Adrenal gland (tissue), 9 donors: ENCODE measurements at regions not wholly inside any gene's neighbourhood (a gene's known extent, or its start where the extent isn't known, plus 50 kb on each side); places are given as distances from the start of the nearest gene placed in this dataset.

Experiments
- DNase-seq, 7 donors: peaks; one replicate each; pipeline ENCODE4 v3.0.0-alpha.2; 2019 to 2020
- H3K27ac ChIP-seq, 5 donors: fragments of 200-600 bp; sonication (generic) in 4 of 5; 1 replicate in 3 of 5; 2 replicates in 2 of 5; pipeline versions ENCODE4 v1.5.1 to v1.8.0; 2016 to 2020; ENCODE audit warnings: mild to moderate bottlenecking in 1 of 5
- H3K27me3 ChIP-seq: fragments of 200-600 bp; 2 replicates; pipeline ENCODE4 v1.8.0; 2021
- H3K36me3 ChIP-seq, 2 donors: fragments of 200-600 bp; replicated peaks in 1 of 2; 1 replicate in 1 of 2; 2 replicates in 1 of 2; pipeline versions ENCODE4 v1.5.1 to v1.8.0; 2018 to 2022
- H3K4me1 ChIP-seq, 2 donors: fragments of 200-600 bp; replicated peaks in 1 of 2; 1 replicate in 1 of 2; 2 replicates in 1 of 2; pipeline versions ENCODE4 v1.5.1 to v1.8.0; 2018 to 2021
- H3K4me3 ChIP-seq, 4 donors: fragments of 200-600 bp; sonication (generic) in 3 of 4; one replicate each; pipeline ENCODE4 v1.5.1; 2016 to 2018
- H3K9me3 ChIP-seq, 3 donors: fragments of 200-600 bp; sonication (generic) in 1 of 3; replicated peaks in 1 of 3; 1 replicate in 2 of 3; 2 replicates in 1 of 3; pipeline versions ENCODE4 v1.5.1 to v1.8.0; 2016 to 2021
- POLR2A ChIP-seq, 2 donors: fragments of 450-650 bp; IDR thresholded peaks; one replicate each; pipeline ENCODE4 v1.6.1; 2017; ENCODE audit warnings: antibody characterized with exemption in 2 of 2, mild to moderate bottlenecking in 2 of 2, moderate library complexity in 1 of 2
- WGBS, 4 donors: extraction: QIAGEN DNeasy Blood & Tissue Kit in 2 of 4; methylation state at CpG; one replicate each; pipeline versions ENCODE4 v1.1.5 to v1.1.7; 2013 to 2017; 5-methylcytosine and 5-hydroxymethylcytosine counted together
- intact Hi-C, 2 donors: fragments of 100-400 bp; cut with DNase I; formaldehyde crosslinking; loops; one replicate each; pipeline versions ENCODE4 v1.14.1 to v1.15.0; 2022 to 2023
- TF ChIP-seq, protein P1 (sequence below), 6 experiments: fragments of 450-650 bp in 4 of 6; fragments of 200-600 bp in 2 of 6; sonication (generic) in 1 of 6; IDR thresholded peaks; 1 replicate in 5 of 6; 2 replicates in 1 of 6; pipeline versions ENCODE4 v1.5.1 to v1.8.0; 2016 to 2021; ENCODE audit warnings: antibody characterized with exemption in 6 of 6, mild to moderate bottlenecking in 2 of 6, moderate library complexity in 1 of 6
- donor health status: healthy with polysubstance abuse.
- donor health status: Bipolar disorder and iron deficiency.
- donor health status: DM: yes; HTN: yes; CAD: no.
- donor health status: DM: no; HTN: no; CAD: no.
- donor health status: DM: no; HTN: no; CAD: no.

DNA sequence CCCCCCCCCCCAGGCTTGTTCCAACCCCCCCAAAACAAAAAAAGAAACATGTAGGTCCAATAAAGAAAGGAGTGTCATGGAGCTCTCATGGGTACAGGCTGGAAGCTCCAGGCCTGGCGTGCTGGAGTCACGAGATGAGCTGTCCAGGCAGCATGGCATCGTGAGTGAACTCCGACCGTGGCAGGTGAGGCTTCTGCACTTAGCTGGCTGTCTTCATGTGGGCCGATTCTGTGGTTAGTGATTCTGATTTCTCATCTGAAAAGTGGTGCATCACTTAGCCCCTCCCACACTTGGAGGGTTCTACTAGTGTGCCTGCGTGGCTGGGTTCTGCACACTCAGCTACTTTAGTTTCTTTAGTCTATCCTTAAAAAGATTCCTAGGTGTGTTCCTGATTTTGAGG is 126.4 kb upstream of the MGAT5 start:
- no peak for TF ChIP-seq POLR2A (IDR thresholded peaks at IDR 0.05)
- TF ChIP-seq, protein P1, sequence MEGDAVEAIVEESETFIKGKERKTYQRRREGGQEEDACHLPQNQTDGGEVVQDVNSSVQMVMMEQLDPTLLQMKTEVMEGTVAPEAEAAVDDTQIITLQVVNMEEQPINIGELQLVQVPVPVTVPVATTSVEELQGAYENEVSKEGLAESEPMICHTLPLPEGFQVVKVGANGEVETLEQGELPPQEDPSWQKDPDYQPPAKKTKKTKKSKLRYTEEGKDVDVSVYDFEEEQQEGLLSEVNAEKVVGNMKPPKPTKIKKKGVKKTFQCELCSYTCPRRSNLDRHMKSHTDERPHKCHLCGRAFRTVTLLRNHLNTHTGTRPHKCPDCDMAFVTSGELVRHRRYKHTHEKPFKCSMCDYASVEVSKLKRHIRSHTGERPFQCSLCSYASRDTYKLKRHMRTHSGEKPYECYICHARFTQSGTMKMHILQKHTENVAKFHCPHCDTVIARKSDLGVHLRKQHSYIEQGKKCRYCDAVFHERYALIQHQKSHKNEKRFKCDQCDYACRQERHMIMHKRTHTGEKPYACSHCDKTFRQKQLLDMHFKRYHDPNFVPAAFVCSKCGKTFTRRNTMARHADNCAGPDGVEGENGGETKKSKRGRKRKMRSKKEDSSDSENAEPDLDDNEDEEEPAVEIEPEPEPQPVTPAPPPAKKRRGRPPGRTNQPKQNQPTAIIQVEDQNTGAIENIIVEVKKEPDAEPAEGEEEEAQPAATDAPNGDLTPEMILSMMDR (IDR thresholded peaks at IDR 0.05): no peak
- no peaks in the 10 kb centered on the region for H3K36me3 ChIP-seq

GRCh38 chr2:134128746-134129145 is 125.1 kb upstream of the MGAT5 start:
- no peak for TF ChIP-seq POLR2A (IDR thresholded peaks at IDR 0.05)
- TF ChIP-seq, protein P1 (IDR thresholded peaks at IDR 0.05): no peak
- intact Hi-C loops: loop anchor here in 1 of 2 donors (10.0 kb wide), 3 partner anchors 46 to 116 kb away; no protein-coding TSS in a partner anchor
- H3K27ac ChIP-seq: no peak overlapping the region
- H3K9me3 ChIP-seq: no peaks in the 10 kb centered on the region
- no peaks in the 10 kb centered on the region for H3K27me3 ChIP-seq
- no peak for DNase-seq
- no peaks in the 10 kb centered on the region for H3K36me3 ChIP-seq
- 80 to 89% (median 85%) methylated on average over 6 of the region's 6 CpGs for WGBS, 4 donors
- H3K4me3 ChIP-seq: no peak overlapping the region
- H3K4me1 ChIP-seq: peaks cover 0 to 30% of the 10 kb centered on the region in 2 donors

More for the DNA sequence above, 126.4 kb upstream of the MGAT5 start:
- no peaks in the 10 kb centered on the region for H3K9me3 ChIP-seq
- peaks cover 0 to 28% of the 10 kb centered on the region in 2 donors for H3K4me1 ChIP-seq
- WGBS, 4 donors: 83 to 91% (median 85%) methylated on average over 7 of the region's 7 CpGs
- intact Hi-C loops: loop anchor here in 1 of 2 donors (10.0 kb wide), 3 partner anchors 47 to 117 kb away; no protein-coding TSS in a partner anchor
- no peak overlapping the region for H3K27ac ChIP-seq
- no peaks in the 10 kb centered on the region for H3K27me3 ChIP-seq
- DNase-seq: no peak
- no peak overlapping the region for H3K4me3 ChIP-seq

GRCh38 chr2:134129900-134130537 is 123.9 kb upstream of the MGAT5 start:
- no peak overlapping the region for H3K4me3 ChIP-seq
- WGBS, 4 donors: 95 to 98% (median 96%) methylated on average over 8 to 42 of the region's 42 CpGs
- peaks cover 0 to 20% of the 10 kb centered on the region in 2 donors for H3K4me1 ChIP-seq
- H3K27me3 ChIP-seq: no peaks in the 10 kb centered on the region
- H3K27ac ChIP-seq: no peak overlapping the region
- H3K9me3 ChIP-seq: no peaks in the 10 kb centered on the region
- intact Hi-C loops: loop anchor here in 1 of 2 donors (10.0 kb wide), 3 partner anchors 45 to 115 kb away; no protein-coding TSS in a partner anchor
- DNase-seq: no peak
- H3K36me3 ChIP-seq: no peaks in the 10 kb centered on the region
- TF ChIP-seq POLR2A (IDR thresholded peaks at IDR 0.05): no peak
- TF ChIP-seq, protein P1 (IDR thresholded peaks at IDR 0.05): no peak

DNA sequence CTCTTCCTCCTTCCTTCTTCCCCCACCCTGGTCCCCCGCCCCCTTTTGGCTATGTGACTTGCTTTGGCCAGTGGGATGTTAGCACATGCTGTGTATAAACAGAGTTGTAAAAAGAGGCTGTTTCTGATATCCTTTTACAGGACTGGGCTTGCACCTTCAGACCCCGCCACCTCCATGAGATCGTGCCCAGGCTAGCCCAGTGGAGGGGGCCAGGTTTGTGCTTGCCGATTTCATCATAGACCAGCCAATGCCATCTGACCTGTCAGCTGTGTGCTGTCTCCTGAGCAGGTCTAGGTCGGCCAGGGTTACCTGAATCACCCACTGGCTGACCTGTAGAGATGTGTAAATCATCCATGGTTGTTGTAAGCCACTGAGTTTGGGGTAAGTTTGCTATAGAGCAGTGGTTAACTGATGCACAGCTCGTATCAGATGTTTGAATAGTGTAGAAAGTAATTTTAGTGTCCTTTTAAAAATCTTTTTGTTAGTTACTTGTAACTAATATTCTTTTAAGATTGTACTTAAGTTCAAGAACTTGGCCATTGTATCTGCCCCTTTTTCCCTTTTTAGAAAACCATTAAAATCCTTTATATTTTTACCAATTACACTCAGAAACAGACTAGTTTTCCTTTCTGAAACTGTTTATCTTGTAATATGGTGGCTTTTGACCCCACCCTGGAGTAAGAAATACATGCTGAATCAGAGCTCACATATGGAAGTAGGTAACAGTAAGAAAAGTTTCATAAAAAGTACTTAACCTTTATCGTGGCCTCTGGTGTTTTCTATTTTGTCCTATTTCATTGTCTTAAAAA is 122.0 kb upstream of the MGAT5 start:
- peak in 1 of 7 donors; percentile 45 for DNase-seq
- intact Hi-C loops: no loop called here
- Histone ChIP-seq H3K4me1 (peaks cover 4 to 34% of the 10 kb centered on the region in 2 donors), H3K27ac (no peak overlapping the region), H3K36me3 (no peaks in the 10 kb centered on the region), H3K27me3 (no peaks in the 10 kb centered on the region), H3K4me3 (no peak overlapping the region), H3K9me3 (no peaks in the 10 kb centered on the region)
- no peak for TF ChIP-seq POLR2A (IDR thresholded peaks at IDR 0.05)
- TF ChIP-seq, protein P1 (IDR thresholded peaks at IDR 0.05): no peak
- 82 to 87% (median 85%) methylated on average over 7 of the region's 7 CpGs for WGBS, 4 donors
